PC-9 (cell line): ENCODE measurements at regions not wholly inside any gene's neighbourhood (a gene's known extent, or its start where the extent isn't known, plus 50 kb on each side); places are given as distances from the start of the nearest gene placed in this dataset.

Source experiments
- EZH2 ChIP-seq: fragments of 200-600 bp; sonication (generic); IDR thresholded peaks from 2 replicates; pipeline ENCODE4 v1.8.0; 2017; ENCODE audit warnings: antibody characterized with exemption, low read depth
- TF ChIP-seq, protein P1 (sequence below): fragments of 200-600 bp; sonication (generic); conservative IDR thresholded peaks from 2 replicates; pipeline ENCODE4 v1.6.1; 2017; ENCODE audit warnings: mixed run types, antibody characterized with exemption, mild to moderate bottlenecking, moderate library complexity

DNA sequence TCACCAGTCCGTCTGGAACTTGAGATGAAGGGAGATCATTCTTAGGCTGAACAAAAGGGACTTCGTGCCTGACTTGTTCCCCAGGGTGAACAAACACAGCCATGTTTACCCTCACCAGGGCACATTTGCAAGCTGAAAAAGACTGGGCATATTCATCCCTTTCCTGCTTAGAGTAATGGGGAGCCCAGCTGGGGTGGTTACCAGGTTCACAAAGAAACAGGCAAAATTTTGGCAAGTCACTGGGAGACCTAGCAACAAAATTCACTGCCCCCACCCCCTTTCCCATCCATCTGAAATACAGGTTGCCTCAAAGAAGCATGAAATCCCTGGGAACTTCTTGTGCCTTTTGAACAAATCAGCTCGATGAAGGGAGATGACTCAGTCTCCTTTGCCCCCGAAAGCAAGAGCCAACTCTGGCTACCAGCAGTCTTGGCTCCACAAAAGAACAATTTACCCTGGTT lies 775.0 kb downstream of the SQOR start:
- TF ChIP-seq, protein P1, sequence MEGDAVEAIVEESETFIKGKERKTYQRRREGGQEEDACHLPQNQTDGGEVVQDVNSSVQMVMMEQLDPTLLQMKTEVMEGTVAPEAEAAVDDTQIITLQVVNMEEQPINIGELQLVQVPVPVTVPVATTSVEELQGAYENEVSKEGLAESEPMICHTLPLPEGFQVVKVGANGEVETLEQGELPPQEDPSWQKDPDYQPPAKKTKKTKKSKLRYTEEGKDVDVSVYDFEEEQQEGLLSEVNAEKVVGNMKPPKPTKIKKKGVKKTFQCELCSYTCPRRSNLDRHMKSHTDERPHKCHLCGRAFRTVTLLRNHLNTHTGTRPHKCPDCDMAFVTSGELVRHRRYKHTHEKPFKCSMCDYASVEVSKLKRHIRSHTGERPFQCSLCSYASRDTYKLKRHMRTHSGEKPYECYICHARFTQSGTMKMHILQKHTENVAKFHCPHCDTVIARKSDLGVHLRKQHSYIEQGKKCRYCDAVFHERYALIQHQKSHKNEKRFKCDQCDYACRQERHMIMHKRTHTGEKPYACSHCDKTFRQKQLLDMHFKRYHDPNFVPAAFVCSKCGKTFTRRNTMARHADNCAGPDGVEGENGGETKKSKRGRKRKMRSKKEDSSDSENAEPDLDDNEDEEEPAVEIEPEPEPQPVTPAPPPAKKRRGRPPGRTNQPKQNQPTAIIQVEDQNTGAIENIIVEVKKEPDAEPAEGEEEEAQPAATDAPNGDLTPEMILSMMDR: no peak
- no peak for TF ChIP-seq EZH2
